ENCODE measurements at regions not wholly inside any gene's neighbourhood (a gene's known extent, or its start where the extent isn't known, plus 50 kb on each side); places are given as distances from the start of the nearest gene placed in this dataset.

DNA sequence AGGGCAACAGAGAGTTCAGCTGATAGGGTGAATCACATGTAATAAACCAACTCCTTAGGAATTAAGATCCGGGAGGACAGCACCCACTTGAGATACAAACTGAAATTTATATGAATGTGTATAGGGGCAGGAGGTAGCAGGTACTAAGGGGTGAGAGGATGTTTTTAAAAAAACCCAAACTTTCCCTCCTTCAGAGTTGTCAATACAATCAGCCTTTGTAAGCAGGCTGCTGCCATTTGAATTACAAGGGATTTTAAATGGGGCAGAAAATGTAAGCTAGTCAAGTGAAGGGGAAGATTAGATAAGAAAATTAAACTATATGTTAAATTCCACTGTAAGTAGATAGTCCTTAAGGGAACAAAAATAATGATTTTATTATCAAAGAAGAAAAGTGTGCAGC, 1239.7 kb upstream of the CELF4 start:
- H3K4me3 ChIP-seq: no peak overlapping the region
- TF ChIP-seq, protein P1, sequence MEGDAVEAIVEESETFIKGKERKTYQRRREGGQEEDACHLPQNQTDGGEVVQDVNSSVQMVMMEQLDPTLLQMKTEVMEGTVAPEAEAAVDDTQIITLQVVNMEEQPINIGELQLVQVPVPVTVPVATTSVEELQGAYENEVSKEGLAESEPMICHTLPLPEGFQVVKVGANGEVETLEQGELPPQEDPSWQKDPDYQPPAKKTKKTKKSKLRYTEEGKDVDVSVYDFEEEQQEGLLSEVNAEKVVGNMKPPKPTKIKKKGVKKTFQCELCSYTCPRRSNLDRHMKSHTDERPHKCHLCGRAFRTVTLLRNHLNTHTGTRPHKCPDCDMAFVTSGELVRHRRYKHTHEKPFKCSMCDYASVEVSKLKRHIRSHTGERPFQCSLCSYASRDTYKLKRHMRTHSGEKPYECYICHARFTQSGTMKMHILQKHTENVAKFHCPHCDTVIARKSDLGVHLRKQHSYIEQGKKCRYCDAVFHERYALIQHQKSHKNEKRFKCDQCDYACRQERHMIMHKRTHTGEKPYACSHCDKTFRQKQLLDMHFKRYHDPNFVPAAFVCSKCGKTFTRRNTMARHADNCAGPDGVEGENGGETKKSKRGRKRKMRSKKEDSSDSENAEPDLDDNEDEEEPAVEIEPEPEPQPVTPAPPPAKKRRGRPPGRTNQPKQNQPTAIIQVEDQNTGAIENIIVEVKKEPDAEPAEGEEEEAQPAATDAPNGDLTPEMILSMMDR (IDR thresholded peaks at IDR 0.05): no peak
- TF ChIP-seq POLR2A (IDR thresholded peaks at IDR 0.05) (no peak), POLR2AphosphoS5 (IDR thresholded peaks at IDR 0.05) (no peak)
- no peaks in the 10 kb centered on the region for H3K36me3 ChIP-seq
- intact Hi-C loops (cut with DNase I; ENCODE audit: low total_unique reads): no loop called here
- H3K27ac ChIP-seq: no peak overlapping the region
- no peaks in the 10 kb centered on the region for H3K4me1 ChIP-seq
- no peak for DNase-seq (ENCODE audit: low spot score in 2 of 2)
- no peaks in the 10 kb centered on the region for H3K9me3 ChIP-seq
- H3K27me3 ChIP-seq: no peaks in the 10 kb centered on the region

DNA sequence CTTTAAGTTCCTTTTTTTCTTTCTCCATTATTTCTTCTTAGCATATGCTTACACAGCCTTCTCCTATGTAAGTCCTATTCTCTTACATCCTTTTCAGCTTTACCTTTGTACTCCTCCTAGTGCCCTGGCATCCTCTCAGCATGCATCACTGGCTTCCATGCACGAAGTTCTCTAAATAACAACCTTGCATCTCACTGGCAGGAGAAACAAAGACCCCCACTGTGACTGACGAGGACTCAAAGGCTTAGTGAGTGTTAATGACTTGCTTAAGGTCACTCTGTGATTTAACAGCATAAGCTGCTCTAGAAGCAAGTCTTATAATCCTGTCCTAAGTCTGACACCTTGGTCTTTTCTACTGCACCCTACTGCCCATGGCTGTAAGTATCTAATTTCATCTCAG, 1236.0 kb upstream of the CELF4 start:
- no peaks in the 10 kb centered on the region for H3K36me3 ChIP-seq
- TF ChIP-seq POLR2AphosphoS5 (IDR thresholded peaks at IDR 0.05): no peak
- TF ChIP-seq POLR2A (IDR thresholded peaks at IDR 0.05): no peak
- TF ChIP-seq, protein P1 (IDR thresholded peaks at IDR 0.05): no peak
- intact Hi-C loops (cut with DNase I; ENCODE audit: low total_unique reads): loop anchor here (5.0 kb wide), 1 partner anchor 1004 kb away; no protein-coding TSS in a partner anchor

DNA sequence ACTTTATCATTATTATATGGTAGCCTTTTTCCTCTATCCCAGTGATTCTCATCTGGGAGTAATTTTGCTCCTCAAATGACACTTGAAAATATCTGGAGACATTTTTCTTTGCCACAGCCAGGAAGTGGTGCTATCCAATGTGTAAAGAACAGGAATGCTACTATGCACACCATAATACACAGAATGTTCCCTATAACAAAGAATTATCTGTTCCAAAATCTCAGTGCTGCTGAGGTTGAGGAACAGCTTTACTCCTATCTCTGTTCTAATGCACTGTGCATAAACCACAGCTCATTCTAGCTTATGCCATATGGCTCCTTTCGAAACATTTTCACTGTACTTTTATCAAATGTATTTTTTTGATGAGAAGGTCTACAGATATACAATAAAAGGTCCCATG, 1231.2 kb upstream of the CELF4 start:
- H3K4me1 ChIP-seq: no peaks in the 10 kb centered on the region
- intact Hi-C loops (cut with DNase I; ENCODE audit: low total_unique reads): no loop called here
- no peak overlapping the region for H3K27ac ChIP-seq
- H3K27me3 ChIP-seq: no peaks in the 10 kb centered on the region
- H3K4me3 ChIP-seq: no peak overlapping the region
- H3K36me3 ChIP-seq: no peaks in the 10 kb centered on the region
- TF ChIP-seq POLR2A (IDR thresholded peaks at IDR 0.05) (no peak), POLR2AphosphoS5 (IDR thresholded peaks at IDR 0.05) (no peak)
- TF ChIP-seq, protein P1 (IDR thresholded peaks at IDR 0.05): no peak
- no peaks in the 10 kb centered on the region for H3K9me3 ChIP-seq
- no peak for DNase-seq (ENCODE audit: low spot score in 2 of 2)

More for the DNA sequence above, 1236.0 kb upstream of the CELF4 start:
- H3K27ac ChIP-seq: no peak overlapping the region
- no peak overlapping the region for H3K4me3 ChIP-seq
- no peaks in the 10 kb centered on the region for H3K27me3 ChIP-seq
- no peaks in the 10 kb centered on the region for H3K9me3 ChIP-seq
- H3K4me1 ChIP-seq: no peaks in the 10 kb centered on the region
- DNase-seq (ENCODE audit: low spot score in 2 of 2): no peak

DNA sequence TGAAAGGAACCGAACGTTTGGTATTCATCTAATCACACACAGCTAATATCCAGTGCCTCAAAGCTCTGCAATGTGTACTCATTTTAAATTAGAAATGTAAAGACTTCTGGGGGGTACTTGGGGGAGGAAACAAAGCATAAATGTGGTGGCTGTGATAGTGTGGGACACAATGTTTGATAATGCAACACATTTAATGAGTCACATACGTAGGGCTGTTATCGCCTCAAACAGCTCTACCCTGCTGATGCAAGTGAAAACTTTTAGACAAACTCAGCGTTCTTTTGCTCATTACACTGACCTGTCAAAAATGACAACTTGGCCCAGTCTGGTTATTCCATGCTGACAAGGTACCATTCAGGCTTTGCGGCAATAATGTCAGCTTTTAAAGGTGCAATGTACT, 1227.1 kb upstream of the CELF4 start:
- TF ChIP-seq, protein P1 (IDR thresholded peaks at IDR 0.05): no peak
- TF ChIP-seq POLR2AphosphoS5 (IDR thresholded peaks at IDR 0.05): no peak
- Histone ChIP-seq H3K4me3 (no peak overlapping the region), H3K4me1 (no peaks in the 10 kb centered on the region), H3K9me3 (no peaks in the 10 kb centered on the region), H3K27me3 (no peaks in the 10 kb centered on the region), H3K36me3 (no peaks in the 10 kb centered on the region), H3K27ac (no peak overlapping the region)
- intact Hi-C loops (cut with DNase I; ENCODE audit: low total_unique reads): no loop called here
- DNase-seq (ENCODE audit: low spot score in 2 of 2): no peak

DNA sequence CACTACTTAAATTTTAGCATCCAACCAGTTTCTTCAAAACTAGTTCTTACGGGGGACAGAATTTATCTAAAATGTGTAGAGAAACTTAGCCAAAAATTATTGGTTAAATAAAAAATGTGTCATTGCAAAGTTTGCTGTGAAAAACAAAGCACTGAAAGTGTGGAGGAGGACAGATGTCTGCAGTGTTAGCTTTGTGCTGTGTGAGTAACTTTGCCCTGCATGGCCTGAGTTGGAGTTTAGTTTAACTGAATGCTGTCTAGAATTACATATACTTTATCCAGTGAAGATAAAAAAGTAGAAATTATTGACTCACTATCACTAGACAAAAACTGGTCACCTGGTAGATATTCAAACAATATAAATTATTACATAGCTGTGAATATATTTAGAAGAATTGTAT, 1225.2 kb upstream of the CELF4 start:
- no peak overlapping the region for H3K27ac ChIP-seq
- TF ChIP-seq, protein P1 (IDR thresholded peaks at IDR 0.05): no peak
- TF ChIP-seq POLR2AphosphoS5 (IDR thresholded peaks at IDR 0.05): no peak
- no peak for TF ChIP-seq POLR2A (IDR thresholded peaks at IDR 0.05)
- no peaks in the 10 kb centered on the region for H3K4me1 ChIP-seq
- intact Hi-C loops (cut with DNase I; ENCODE audit: low total_unique reads): no loop called here
- no peaks in the 10 kb centered on the region for H3K27me3 ChIP-seq
- H3K9me3 ChIP-seq: no peaks in the 10 kb centered on the region
- H3K36me3 ChIP-seq: no peaks in the 10 kb centered on the region
- DNase-seq (ENCODE audit: low spot score in 2 of 2): no peak
- no peak overlapping the region for H3K4me3 ChIP-seq
